SK-N-SH (cell line): ENCODE measurements at regions not wholly inside any gene's neighbourhood (a gene's known extent, or its start where the extent isn't known, plus 50 kb on each side); places are given as distances from the start of the nearest gene placed in this dataset.

Experiments used
- CTCF ChIA-PET: fragments of 300-600, 350-600 bp; formaldehyde crosslinking; extraction: SDS; loops from one replicate; lab custom pipeline; 2021; lab: Yijun Ruan, JAX
- POLR2A ChIA-PET: fragments of 350-600 bp; sonication (Branson Sonifier 250); formaldehyde crosslinking; extraction: SDS; loops from one replicate; lab custom pipeline; 2020; ENCODE audit warnings: antibody characterized with exemption, inconsistent platforms; lab: Yijun Ruan, JAX
- DNase-seq: peaks from one replicate; pipeline ENCODE4 v3.0.0; 2012
- H2AFZ ChIP-seq: fragments of 200-600 bp; sonication (generic); 2 replicates; pipeline ENCODE4 v1.8.1; 2016; ENCODE audit warnings: antibody characterized with exemption, mild to moderate bottlenecking, low read depth
- H3F3A ChIP-seq: fragments of 200-600 bp; sonication (generic); replicated peaks from 2 replicates; pipeline ENCODE3; 2016; ENCODE audit warnings: antibody characterized with exemption, mild to moderate bottlenecking; ENCODE audit not compliant: insufficient read depth
- H3K27ac ChIP-seq, 2 experiments: fragments of 200-500 bp in 1 of 2; fragments of 200-600 bp in 1 of 2; sonication (Bioruptor generic) in 1 of 2; sonication (generic), shearing (Covaris generic) in 1 of 2; 2 replicates each; pipeline versions ENCODE4 v1.5.1 to v1.6.1; 2014 to 2016; ENCODE audit warnings: low read depth in 2 of 2, inconsistent platforms in 1 of 2, low read length in 1 of 2, mild to moderate bottlenecking in 1 of 2, mixed read lengths in 1 of 2
- H3K27me3 ChIP-seq: fragments of 200-600 bp; sonication (generic), shearing (Covaris generic); 2 replicates; pipeline ENCODE4 v1.6.1; 2016; ENCODE audit warnings: mixed run types; ENCODE audit not compliant: insufficient read depth
- H3K36me3 ChIP-seq, 2 experiments: fragments of 200-500 bp in 1 of 2; fragments of 200-600 bp in 1 of 2; sonication (Bioruptor generic) in 1 of 2; sonication (generic) in 1 of 2; replicated peaks in 1 of 2; 2 replicates each; pipeline versions ENCODE3 to v1.5.1; 2014 to 2016; ENCODE audit warnings: low read length in 1 of 2, mild to moderate bottlenecking in 1 of 2; ENCODE audit not compliant: insufficient read depth in 2 of 2, control insufficient read depth in 1 of 2
- H3K4me1 ChIP-seq, 2 experiments: fragments of 200-500 bp in 1 of 2; fragments of 200-600 bp in 1 of 2; sonication (Bioruptor generic) in 1 of 2; sonication (generic), shearing (Covaris generic) in 1 of 2; 2 replicates each; pipeline versions ENCODE4 v1.5.1 to v1.6.1; 2014 to 2016; ENCODE audit warnings: low read depth in 1 of 2, low read length in 1 of 2, mixed run types in 1 of 2; ENCODE audit not compliant: insufficient read depth in 2 of 2, control insufficient read depth in 1 of 2
- H3K4me2 ChIP-seq: fragments of 200-600 bp; sonication (generic), shearing (Covaris generic); 2 replicates; pipeline ENCODE4 v1.6.1; 2017; ENCODE audit warnings: mixed run types
- H3K4me3 ChIP-seq, 2 experiments: fragments of 200-500 bp in 1 of 2; fragments of 200-600 bp in 1 of 2; sonication (Bioruptor generic) in 1 of 2; sonication (generic), shearing (Covaris generic) in 1 of 2; 2 replicates each; pipeline versions ENCODE4 v1.5.1 to v1.8.1; 2014 to 2016; ENCODE audit warnings: low read depth in 2 of 2, inconsistent platforms in 1 of 2, low read length in 1 of 2, mild to moderate bottlenecking in 1 of 2, mixed read lengths in 1 of 2, moderate library complexity in 1 of 2
- H3K79me2 ChIP-seq: fragments of 200-600 bp; sonication (generic); 2 replicates; pipeline ENCODE4 v1.8.1; 2017; ENCODE audit warnings: mild to moderate bottlenecking; ENCODE audit not compliant: insufficient read depth
- H3K9ac ChIP-seq: fragments of 200-600 bp; sonication (generic); 2 replicates; pipeline ENCODE4 v1.6.1; 2017; ENCODE audit warnings: mixed run types
- H3K9me2 ChIP-seq: fragments of 200-600 bp; sonication (generic); 2 replicates; pipeline ENCODE4 v1.6.1; 2017; ENCODE audit warnings: mixed run types
- H3K9me3 ChIP-seq: fragments of 200-600 bp; sonication (generic); 2 replicates; pipeline ENCODE4 v1.6.1; 2017; ENCODE audit warnings: mixed run types, mild to moderate bottlenecking, moderate library complexity
- H4K20me1 ChIP-seq: fragments of 200-600 bp; sonication (generic); 2 replicates; pipeline ENCODE4 v1.6.1; 2017; ENCODE audit warnings: mild to moderate bottlenecking, mixed run types; ENCODE audit not compliant: insufficient read depth
- CHD2 ChIP-seq: fragments of 150-350 bp; IDR thresholded peaks from 2 replicates; pipeline ENCODE4 v1.6.1; 2018; ENCODE audit warnings: low read length; ENCODE audit not compliant: partially characterized antibody
- CTCF ChIP-seq: fragments of 200-600 bp; sonication (generic); IDR thresholded peaks from 2 replicates; pipeline ENCODE4 v1.6.1; 2017; ENCODE audit warnings: antibody characterized with exemption, mild to moderate bottlenecking, moderate library complexity
- EZH2phosphoT487 ChIP-seq: fragments of 200-600 bp; sonication (generic); IDR thresholded peaks from 2 replicates; pipeline ENCODE4 v1.6.1; 2017; ENCODE audit warnings: low read depth, mixed run types, mild to moderate bottlenecking, antibody characterized with exemption, moderate library complexity, borderline replicate concordance
- FOSL2 ChIP-seq: IDR thresholded peaks from 2 replicates; pipeline ENCODE4 v1.4.0; 2012; ENCODE audit warnings: low read depth, mild to moderate bottlenecking, moderate library complexity, borderline replicate concordance
- FOXJ3 ChIP-seq: sonication (generic); formaldehyde crosslinking; IDR thresholded peaks from 2 replicates; pipeline ENCODE4 v1.5.1; 2020; ENCODE audit warnings: mild to moderate bottlenecking, missing genetic modification reagents
- FOXM1 ChIP-seq: IDR thresholded peaks from 2 replicates; pipeline ENCODE4 v1.4.0; 2012; ENCODE audit warnings: low read depth, mild to moderate bottlenecking
- GABPA ChIP-seq: IDR thresholded peaks from 2 replicates; pipeline ENCODE4 v1.4.0; 2012; ENCODE audit warnings: low read depth, mild to moderate bottlenecking
- GATA2 ChIP-seq: sonication (generic); formaldehyde crosslinking; IDR thresholded peaks from 2 replicates; pipeline ENCODE4 v1.5.0; 2020; ENCODE audit warnings: mild to moderate bottlenecking, missing genetic modification reagents
- JUND ChIP-seq: IDR thresholded peaks from 2 replicates; pipeline ENCODE4 v1.4.0; 2012
- MAX ChIP-seq: IDR thresholded peaks from 2 replicates; pipeline ENCODE4 v1.4.0; 2012; ENCODE audit warnings: low read depth
- MXI1 ChIP-seq: IDR thresholded peaks from 2 replicates; pipeline ENCODE4 v1.6.1; 2012; ENCODE audit warnings: mild to moderate bottlenecking, low read depth, low read length, improper control_type of control experiment
- NFIC ChIP-seq: IDR thresholded peaks from 2 replicates; pipeline ENCODE4 v1.4.0; 2012; ENCODE audit warnings: borderline replicate concordance
- NRF1 ChIP-seq: IDR thresholded peaks from 2 replicates; pipeline ENCODE4 v1.6.1; 2012; ENCODE audit warnings: low read depth, mild to moderate bottlenecking, low read length
- PBX3 ChIP-seq: IDR thresholded peaks from 2 replicates; pipeline ENCODE4; 2012
- POLR2AphosphoS5 ChIP-seq: IDR thresholded peaks from 2 replicates; pipeline ENCODE4 v1.6.1; 2012; ENCODE audit warnings: low read depth, low read length
- RAD21 ChIP-seq: IDR thresholded peaks from 2 replicates; pipeline ENCODE4 v1.6.1; 2012; ENCODE audit warnings: mild to moderate bottlenecking, low read length
- RCOR1 ChIP-seq: fragments of 150-350 bp; IDR thresholded peaks from 2 replicates; pipeline ENCODE4 v1.6.1; 2017; ENCODE audit warnings: antibody characterized with exemption, low read length
- RFX5 ChIP-seq: IDR thresholded peaks from 2 replicates; pipeline ENCODE4 v1.6.1; 2012; ENCODE audit warnings: mild to moderate bottlenecking, improper control_type of control experiment, low read length
- RXRA ChIP-seq: IDR thresholded peaks from 2 replicates; pipeline ENCODE4 v1.4.0; 2012; ENCODE audit warnings: low read depth, mild to moderate bottlenecking, borderline replicate concordance
- SMC3 ChIP-seq: IDR thresholded peaks from 2 replicates; pipeline ENCODE4 v1.6.1; 2012; ENCODE audit warnings: low read depth, low read length, improper control_type of control experiment
- TAF1 ChIP-seq: IDR thresholded peaks from 2 replicates; pipeline ENCODE4 v1.6.1; 2012; ENCODE audit warnings: low read depth, mild to moderate bottlenecking, low read length, moderate library complexity, borderline replicate concordance
- TEAD4 ChIP-seq: IDR thresholded peaks from 2 replicates; pipeline ENCODE4 v1.4.0; 2012; ENCODE audit warnings: mild to moderate bottlenecking, borderline replicate concordance; ENCODE audit not compliant: insufficient read depth
- YY1 ChIP-seq: IDR thresholded peaks from 2 replicates; pipeline ENCODE4 v1.4.0; 2012; ENCODE audit warnings: low read depth, mild to moderate bottlenecking
- ZBTB33 ChIP-seq: IDR thresholded peaks from 2 replicates; pipeline ENCODE4 v1.4.0; 2012; ENCODE audit warnings: low read depth, borderline replicate concordance
- WGBS: methylation state at CpG from one replicate; pipeline ENCODE4 v1.1.6; 2017; ENCODE audit warnings: low lambda C conversion rate; 5-methylcytosine and 5-hydroxymethylcytosine counted together

GRCh38 chr14:30791522-30792351 is 82.6 kb upstream of the COCH start:
- 0 out of 2 replicates have a peak, but pooled peaks cover 4% of the 10 kb centered on the region for H3K9me3 ChIP-seq
- no peaks in the 10 kb centered on the region for H3K36me3 ChIP-seq
- H3F3A ChIP-seq = no peaks in the 10 kb centered on the region
- no peak overlapping the region for H3K4me3 ChIP-seq
- H3K79me2 ChIP-seq = no peaks in the 10 kb centered on the region
- H3K4me2 ChIP-seq = no peak overlapping the region
- POLR2A ChIA-PET = no interaction called here
- no peak overlapping the region for H3K27ac ChIP-seq
- TF ChIP-seq NRF1 (no peak), JUND (no peak), TAF1 (no peak), RAD21 (no peak), CHD2 (no peak), TEAD4 (no peak), RFX5 (no peak), GATA2 (CRISPR knock-in tag) (no peak), MAX (no peak), POLR2AphosphoS5 (no peak), GABPA (no peak), ZBTB33 (no peak), FOSL2 (no peak)
- H3K27me3 ChIP-seq = no peaks in the 10 kb centered on the region
- CTCF ChIA-PET = interaction anchor here (1.2 kb wide), 1 partner anchor 12 kb away, joined by 3 read pairs; no protein-coding TSS in a partner anchor
- DNase-seq = no peak
- no peaks in the 10 kb centered on the region for H3K4me1 ChIP-seq
- no peak overlapping the region for H3K9ac ChIP-seq
- H3K9me2 ChIP-seq = no peaks in the 10 kb centered on the region
- no peak overlapping the region for H2AFZ ChIP-seq
- no peaks in the 10 kb centered on the region for H4K20me1 ChIP-seq
- WGBS = 34% methylated on average over 10 of the region's 10 CpGs

DNA sequence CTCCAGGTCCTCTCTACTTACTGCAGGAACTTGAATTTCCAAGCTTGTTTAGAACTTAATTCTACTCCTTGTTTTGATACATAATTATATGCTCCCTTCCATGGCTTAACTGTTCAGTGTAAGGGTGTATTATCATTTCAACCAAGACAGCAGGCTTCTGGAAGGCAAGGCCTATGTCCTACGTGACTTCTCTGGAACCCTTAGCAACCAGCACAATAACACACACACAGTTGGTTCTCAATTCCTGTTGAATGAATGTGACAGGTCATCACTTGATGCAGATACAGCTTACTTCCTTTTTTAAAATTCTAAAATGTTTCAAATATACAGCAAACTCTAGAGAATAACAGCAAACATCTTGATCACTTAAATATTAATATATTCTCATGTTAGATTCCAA is 77.7 kb upstream of the COCH start:
- H3K79me2 ChIP-seq = no peaks in the 10 kb centered on the region
- no peaks in the 10 kb centered on the region for H3K27me3 ChIP-seq
- H2AFZ ChIP-seq = no peak overlapping the region
- no peak overlapping the region for H3K4me2 ChIP-seq
- DNase-seq = no peak
- H3K36me3 ChIP-seq = no peaks in the 10 kb centered on the region
- H3K9me3 ChIP-seq = no peaks in the 10 kb centered on the region
- H3K4me1 ChIP-seq = no peaks in the 10 kb centered on the region
- H3F3A ChIP-seq = no peaks in the 10 kb centered on the region
- ChIA-PET CTCF (no interaction called here), POLR2A (no interaction called here)
- 15% methylated on average over 1 of the region's 1 CpG for WGBS
- H3K27ac ChIP-seq = no peak overlapping the region
- H3K4me3 ChIP-seq = no peak overlapping the region
- H4K20me1 ChIP-seq = no peaks in the 10 kb centered on the region
- H3K9me2 ChIP-seq = no peaks in the 10 kb centered on the region
- H3K9ac ChIP-seq = no peak overlapping the region
- TF ChIP-seq POLR2AphosphoS5 (no peak), RAD21 (no peak), TAF1 (no peak), SMC3 (no peak), RXRA (no peak), MXI1 (no peak), CHD2 (no peak), GABPA (no peak), PBX3 (no peak), EZH2phosphoT487 (no peak), NRF1 (no peak), FOXJ3 (no peak), FOXM1 (no peak), YY1 (no peak), RCOR1 (no peak), CTCF (no peak), NFIC (no peak)
